ENCODE measurements at regions not wholly inside any gene's neighbourhood (a gene's known extent, or its start where the extent isn't known, plus 50 kb on each side); places are given as distances from the start of the nearest gene placed in this dataset.

DNA sequence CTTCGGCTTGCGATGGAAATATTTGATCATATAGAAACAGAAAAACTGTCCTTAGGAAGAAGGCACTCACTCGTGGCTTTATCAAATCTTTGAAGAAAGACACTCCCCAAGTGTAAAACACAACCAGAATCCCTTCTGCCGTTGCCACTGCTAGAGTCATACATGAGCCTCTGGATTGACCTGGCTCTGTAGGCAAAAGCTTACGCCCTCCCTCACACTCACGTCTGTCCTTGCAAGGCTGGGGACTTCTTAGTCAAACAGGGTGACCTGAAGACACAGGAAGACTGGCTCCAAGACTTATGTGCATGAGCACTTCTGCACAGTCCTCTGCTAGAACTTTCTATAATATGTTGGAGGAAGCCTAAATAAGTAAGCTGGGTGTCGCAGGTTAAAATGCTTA is 135.4 kb upstream of the MDFIC start:
- BruUV-seq (replicated peaks): no TSS peak
- POLR2A ChIA-PET: no interaction called here
- Histone ChIP-seq H3K9ac (ENCODE audit: low read length) (no peak overlapping the region), H4K20me1 (ENCODE audit: insufficient read depth) (no peaks in the 10 kb centered on the region), H3K4me2 (ENCODE audit: low read length) (no peak overlapping the region), H3K9me3 (ENCODE audit: control insufficient read depth in 1 of 2, insufficient read depth in 1 of 2, low read depth in 1 of 2, low read length in 2 of 2) (no peaks in the 10 kb centered on the region), H3K4me1 (ENCODE audit: control insufficient read depth in 1 of 2, insufficient read depth in 2 of 2, low read length in 2 of 2) (no peaks in the 10 kb centered on the region), H3K79me2 (ENCODE audit: insufficient read depth, low read length) (no peaks in the 10 kb centered on the region), H3K36me3 (ENCODE audit: control insufficient read depth in 1 of 2, insufficient read depth in 2 of 2, low read length in 2 of 2) (no peaks in the 10 kb centered on the region), H3K9me2 (ENCODE audit: insufficient read depth) (no peaks in the 10 kb centered on the region), H3K4me3 (replicated peaks in 1 of 2; ENCODE audit: low read depth in 1 of 2, low read length in 2 of 2) (no peak overlapping the region), H2AFZ (ENCODE audit: low read depth, low read length, poor library complexity, severe bottlenecking) (no peak overlapping the region), H3K27me3 (ENCODE audit: insufficient read depth, low read length) (no peaks in the 10 kb centered on the region), H3K27ac (ENCODE audit: low read depth, low read length) (no peak overlapping the region)
- ATAC-seq: no peak
- TF ChIP-seq ELF1 (IDR thresholded peaks at IDR 0.05; ENCODE audit: borderline replicate concordance, low read depth) (no peak), FOSL1 (IDR thresholded peaks at IDR 0.05; ENCODE audit: low read depth) (no peak), SP1 (IDR thresholded peaks at IDR 0.05; ENCODE audit: low read depth) (no peak), EZH2 (IDR thresholded peaks at IDR 0.05) (no peak), CEBPB (IDR thresholded peaks at IDR 0.05; ENCODE audit: low read depth) (no peak), CBX3 (IDR thresholded peaks at IDR 0.05; ENCODE audit: low read depth) (no peak), ZFX (IDR thresholded peaks at IDR 0.05) (no peak)
- intact Hi-C loops (cut with micrococcal nuclease): no loop called here
- CTCF ChIA-PET: no interaction called here
- RAD21 ChIA-PET (ENCODE audit: low non-redundant PET in 1 of 2, low total read pairs in 2 of 2, uncharacterized antibody in 2 of 2, unreplicated experiment in 2 of 2): no interaction called here
- no peak for DNase-seq (ENCODE audit: low read depth, low spot score)

GRCh38 chr7:114787556-114787955 is 134.3 kb upstream of the MDFIC start:
- Histone ChIP-seq H3K9me3 (ENCODE audit: control insufficient read depth in 1 of 2, insufficient read depth in 1 of 2, low read depth in 1 of 2, low read length in 2 of 2) (no peaks in the 10 kb centered on the region), H3K4me2 (ENCODE audit: low read length) (no peak overlapping the region), H3K79me2 (ENCODE audit: insufficient read depth, low read length) (no peaks in the 10 kb centered on the region), H3K36me3 (ENCODE audit: control insufficient read depth in 1 of 2, insufficient read depth in 2 of 2, low read length in 2 of 2) (no peaks in the 10 kb centered on the region), H3K4me1 (ENCODE audit: control insufficient read depth in 1 of 2, insufficient read depth in 2 of 2, low read length in 2 of 2) (no peaks in the 10 kb centered on the region), H4K20me1 (ENCODE audit: insufficient read depth) (no peaks in the 10 kb centered on the region), H3K9me2 (ENCODE audit: insufficient read depth) (no peaks in the 10 kb centered on the region), H3K27ac (ENCODE audit: low read depth, low read length) (no peak overlapping the region), H2AFZ (ENCODE audit: low read depth, low read length, poor library complexity, severe bottlenecking) (no peak overlapping the region), H3K9ac (ENCODE audit: low read length) (no peak overlapping the region), H3K27me3 (ENCODE audit: insufficient read depth, low read length) (no peaks in the 10 kb centered on the region), H3K4me3 (replicated peaks in 1 of 2; ENCODE audit: low read depth in 1 of 2, low read length in 2 of 2) (no peak overlapping the region)
- ChIA-PET POLR2A (no interaction called here), CTCF (no interaction called here), RAD21 (ENCODE audit: low non-redundant PET in 1 of 2, low total read pairs in 2 of 2, uncharacterized antibody in 2 of 2, unreplicated experiment in 2 of 2) (no interaction called here)
- intact Hi-C loops (cut with micrococcal nuclease): no loop called here
- TF ChIP-seq SIN3A (IDR thresholded peaks at IDR 0.05; ENCODE audit: low read depth): no peak
- TF ChIP-seq, protein P1, sequence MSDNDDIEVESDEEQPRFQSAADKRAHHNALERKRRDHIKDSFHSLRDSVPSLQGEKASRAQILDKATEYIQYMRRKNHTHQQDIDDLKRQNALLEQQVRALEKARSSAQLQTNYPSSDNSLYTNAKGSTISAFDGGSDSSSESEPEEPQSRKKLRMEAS (IDR thresholded peaks at IDR 0.05): no peak
- no TSS peak for BruUV-seq (replicated peaks)
- no peak for DNase-seq (ENCODE audit: low read depth, low spot score)
- ATAC-seq: no peak

All from HCT116 (cell line).